ENCODE measurements at regions not wholly inside any gene's neighbourhood (a gene's known extent, or its start where the extent isn't known, plus 50 kb on each side); places are given as distances from the start of the nearest gene placed in this dataset.

DNA sequence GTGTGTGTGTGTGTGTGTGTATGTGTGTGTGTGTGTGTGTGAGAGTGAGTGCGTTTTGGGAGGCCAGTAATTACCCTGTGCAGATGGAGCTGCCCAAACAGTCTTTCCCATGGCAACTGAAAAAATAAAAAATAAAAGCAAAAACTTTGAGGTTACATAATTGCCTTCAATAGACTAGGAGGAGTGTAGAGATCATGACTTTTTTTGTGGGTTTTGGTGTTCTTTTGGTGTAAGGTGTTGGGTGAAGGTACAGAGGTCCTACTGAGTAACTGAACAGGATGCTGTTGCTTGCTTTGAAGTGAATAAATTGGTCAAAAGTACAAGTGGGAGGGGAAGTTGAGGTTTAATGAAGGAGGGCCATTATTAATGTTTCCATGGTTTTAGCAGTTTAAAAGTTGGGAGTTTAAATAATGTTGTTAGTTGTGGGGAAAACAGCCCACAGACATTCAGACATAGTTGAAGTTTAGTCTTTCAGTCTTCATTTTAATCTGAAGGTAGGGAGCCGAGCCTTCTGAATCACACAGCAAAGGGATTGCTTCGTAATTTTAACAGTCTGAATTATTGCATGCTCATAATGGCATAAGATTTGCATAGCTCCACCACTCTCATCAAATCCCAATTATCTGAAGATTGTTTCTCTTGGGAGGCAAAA, 251.4 kb downstream of the PRL start:
- H3K4me1 ChIP-seq (ENCODE audit: insufficient read depth, low read length, severe bottlenecking) = peaks cover 28% of the 10 kb centered on the region
- no peak overlapping the region for H3K9ac ChIP-seq (ENCODE audit: low read length)
- H2AFZ ChIP-seq (ENCODE audit: low read length) = no peak overlapping the region
- no peaks in the 10 kb centered on the region for H3K36me3 ChIP-seq (ENCODE audit: insufficient read depth, low read length)
- no peak overlapping the region for H3K4me2 ChIP-seq (ENCODE audit: low read length)
- H3K9me3 ChIP-seq (ENCODE audit: low read length) = no peaks in the 10 kb centered on the region
- H3F3A ChIP-seq (ENCODE audit: insufficient read depth, low read length) = no peaks in the 10 kb centered on the region
- H3K27ac ChIP-seq (ENCODE audit: low read depth, low read length, poor library complexity, severe bottlenecking) = no peak overlapping the region
- H3K79me2 ChIP-seq (ENCODE audit: insufficient read depth, low read length) = no peaks in the 10 kb centered on the region
- TF ChIP-seq EZH2 (IDR thresholded peaks at IDR 0.05; ENCODE audit: borderline replicate concordance, low read length) = no peak
- TF ChIP-seq CTCF (IDR thresholded peaks at IDR 0.05; ENCODE audit: low read length) = no peak
- no peak overlapping the region for H3K4me3 ChIP-seq (ENCODE audit: low read depth, low read length, poor library complexity, severe bottlenecking)
- no peaks in the 10 kb centered on the region for H3K9me2 ChIP-seq (ENCODE audit: low read depth, low read length)
- no peaks in the 10 kb centered on the region for H3K27me3 ChIP-seq (ENCODE audit: insufficient read depth, low read length)
- no peaks in the 10 kb centered on the region for H4K20me1 ChIP-seq (ENCODE audit: insufficient read depth, low read length)

DNA sequence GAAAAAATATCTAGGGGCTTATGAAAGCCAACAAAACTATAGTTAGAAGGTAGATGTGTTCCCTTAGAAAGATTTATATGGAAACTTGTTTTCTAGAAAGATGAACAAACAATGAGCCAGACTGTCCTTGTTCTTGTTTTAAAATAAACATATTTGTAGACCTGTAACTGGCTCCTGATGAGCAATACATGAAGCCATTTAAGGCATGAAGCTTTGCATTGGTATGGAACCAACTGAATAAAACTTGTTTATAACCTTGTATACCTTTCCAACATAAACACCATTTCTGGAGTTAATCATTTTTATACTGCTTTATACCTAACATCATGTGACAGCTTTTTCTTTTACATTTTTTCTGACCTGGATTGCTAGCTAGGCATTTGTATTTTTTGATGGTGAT, 247.8 kb downstream of the PRL start:
- H3K4me3 ChIP-seq (ENCODE audit: low read depth, low read length, poor library complexity, severe bottlenecking) = no peak overlapping the region
- H3K36me3 ChIP-seq (ENCODE audit: insufficient read depth, low read length) = no peaks in the 10 kb centered on the region
- H3K9ac ChIP-seq (ENCODE audit: low read length) = no peak overlapping the region
- no peaks in the 10 kb centered on the region for H3K27me3 ChIP-seq (ENCODE audit: insufficient read depth, low read length)
- H4K20me1 ChIP-seq (ENCODE audit: insufficient read depth, low read length) = no peaks in the 10 kb centered on the region
- no peaks in the 10 kb centered on the region for H3K79me2 ChIP-seq (ENCODE audit: insufficient read depth, low read length)
- no peaks in the 10 kb centered on the region for H3F3A ChIP-seq (ENCODE audit: insufficient read depth, low read length)
- H3K4me2 ChIP-seq (ENCODE audit: low read length) = no peak overlapping the region
- TF ChIP-seq EZH2 (IDR thresholded peaks at IDR 0.05; ENCODE audit: borderline replicate concordance, low read length) = no peak
- H3K27ac ChIP-seq (ENCODE audit: low read depth, low read length, poor library complexity, severe bottlenecking) = no peak overlapping the region
- H3K9me3 ChIP-seq (ENCODE audit: low read length) = no peaks in the 10 kb centered on the region
- no peak overlapping the region for H2AFZ ChIP-seq (ENCODE audit: low read length)
- peaks cover 15% of the 10 kb centered on the region for H3K4me1 ChIP-seq (ENCODE audit: insufficient read depth, low read length, severe bottlenecking)
- H3K9me2 ChIP-seq (ENCODE audit: low read depth, low read length) = no peaks in the 10 kb centered on the region

DNA sequence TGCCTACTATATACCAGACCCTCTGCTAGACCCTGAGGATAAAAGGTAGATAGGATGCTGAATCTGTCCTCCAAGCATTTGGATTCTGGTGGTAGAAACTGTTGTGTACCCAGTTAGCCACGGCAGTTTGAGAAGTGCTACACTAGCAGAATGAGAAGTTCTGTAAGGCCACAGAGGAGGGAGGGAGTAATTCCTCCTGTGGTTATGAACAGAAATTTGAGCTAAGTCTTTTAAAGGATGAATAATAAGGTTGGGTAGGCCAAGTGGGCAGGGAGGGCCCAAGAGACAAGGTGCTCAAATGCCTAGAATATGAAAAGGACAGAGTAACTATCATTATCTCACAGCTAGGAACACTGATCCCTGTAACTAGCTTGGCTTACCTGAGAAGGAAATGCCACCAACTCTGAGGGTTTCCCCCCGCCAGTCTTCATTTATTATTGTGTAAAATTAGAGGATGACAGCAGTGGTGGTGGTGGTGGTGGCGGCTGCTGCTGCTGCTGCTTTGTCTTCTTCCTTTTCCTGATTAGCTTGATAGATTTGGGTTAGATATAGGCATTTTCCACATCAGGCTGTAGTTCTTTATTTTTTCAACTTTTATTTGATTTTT, 243.3 kb downstream of the PRL start:
- H3K9ac ChIP-seq (ENCODE audit: low read length) = no peak overlapping the region
- H2AFZ ChIP-seq (ENCODE audit: low read length) = no peak overlapping the region
- no peaks in the 10 kb centered on the region for H4K20me1 ChIP-seq (ENCODE audit: insufficient read depth, low read length)
- no peaks in the 10 kb centered on the region for H3K79me2 ChIP-seq (ENCODE audit: insufficient read depth, low read length)
- H3K9me3 ChIP-seq (ENCODE audit: low read length) = no peaks in the 10 kb centered on the region
- H3K27ac ChIP-seq (ENCODE audit: low read depth, low read length, poor library complexity, severe bottlenecking) = no peak overlapping the region
- H3K27me3 ChIP-seq (ENCODE audit: insufficient read depth, low read length) = no peaks in the 10 kb centered on the region
- no peaks in the 10 kb centered on the region for H3F3A ChIP-seq (ENCODE audit: insufficient read depth, low read length)
- no peaks in the 10 kb centered on the region for H3K9me2 ChIP-seq (ENCODE audit: low read depth, low read length)
- no peak overlapping the region for H3K4me3 ChIP-seq (ENCODE audit: low read depth, low read length, poor library complexity, severe bottlenecking)
- no peaks in the 10 kb centered on the region for H3K4me1 ChIP-seq (ENCODE audit: insufficient read depth, low read length, severe bottlenecking)
- no peaks in the 10 kb centered on the region for H3K36me3 ChIP-seq (ENCODE audit: insufficient read depth, low read length)
- no peak overlapping the region for H3K4me2 ChIP-seq (ENCODE audit: low read length)
- TF ChIP-seq CTCF (IDR thresholded peaks at IDR 0.05; ENCODE audit: low read length) (no peak), EZH2 (IDR thresholded peaks at IDR 0.05; ENCODE audit: borderline replicate concordance, low read length) (no peak)

DNA sequence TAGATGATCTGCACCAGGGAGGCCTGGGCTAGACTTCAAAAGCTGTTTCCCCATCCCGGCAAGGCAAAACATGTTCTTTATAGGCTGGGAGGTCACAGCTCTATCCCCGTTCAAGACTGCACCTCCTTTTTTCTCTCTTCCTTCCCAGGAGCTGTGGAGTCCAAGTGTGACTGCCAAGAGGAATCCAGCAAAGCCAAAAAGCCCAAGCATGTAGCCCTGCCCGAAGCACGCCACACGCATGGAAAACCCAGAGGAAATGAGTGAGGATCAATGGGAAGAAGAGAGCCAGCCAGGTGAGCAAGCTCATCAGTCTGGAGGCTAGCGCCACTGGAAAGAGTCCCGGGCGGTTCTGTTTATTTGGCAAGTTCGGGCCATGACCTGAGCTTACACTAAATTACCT, 240.4 kb downstream of the PRL start:
- H3K27ac ChIP-seq (ENCODE audit: low read depth, low read length, poor library complexity, severe bottlenecking) = no peak overlapping the region
- H3K27me3 ChIP-seq (ENCODE audit: insufficient read depth, low read length) = no peaks in the 10 kb centered on the region
- no peaks in the 10 kb centered on the region for H3K36me3 ChIP-seq (ENCODE audit: insufficient read depth, low read length)

More for the DNA sequence above, 240.4 kb downstream of the PRL start:
- Histone ChIP-seq H4K20me1 (ENCODE audit: insufficient read depth, low read length) (no peaks in the 10 kb centered on the region), H3K9me2 (ENCODE audit: low read depth, low read length) (no peaks in the 10 kb centered on the region), H3K9me3 (ENCODE audit: low read length) (no peaks in the 10 kb centered on the region), H3K4me1 (ENCODE audit: insufficient read depth, low read length, severe bottlenecking) (peaks cover 27% of the 10 kb centered on the region), H3F3A (ENCODE audit: insufficient read depth, low read length) (no peaks in the 10 kb centered on the region), H3K4me3 (ENCODE audit: low read depth, low read length, poor library complexity, severe bottlenecking) (no peak overlapping the region), H2AFZ (ENCODE audit: low read length) (no peak overlapping the region), H3K4me2 (ENCODE audit: low read length) (no peak overlapping the region), H3K79me2 (ENCODE audit: insufficient read depth, low read length) (no peaks in the 10 kb centered on the region), H3K9ac (ENCODE audit: low read length) (no peak overlapping the region)
- TF ChIP-seq CTCF (IDR thresholded peaks at IDR 0.05; ENCODE audit: low read length) (no peak), EZH2 (IDR thresholded peaks at IDR 0.05; ENCODE audit: borderline replicate concordance, low read length) (no peak)

Measured in OCI-LY1 (cell line).